GM23248 (cell line): ENCODE measurements at regions not wholly inside any gene's neighbourhood (a gene's known extent, or its start where the extent isn't known, plus 50 kb on each side); places are given as distances from the start of the nearest gene placed in this dataset.

ENCODE experiments used
- EZH2 ChIP-seq: fragments of 200-600 bp; sonication (generic); IDR thresholded peaks from 2 replicates; pipeline ENCODE4 v1.6.1; 2018; ENCODE audit warnings: antibody characterized with exemption, mild to moderate bottlenecking; ENCODE audit not compliant: insufficient read depth, poor library complexity, severe bottlenecking
- EZH2phosphoT487 ChIP-seq: fragments of 200-600 bp; sonication (generic); IDR thresholded peaks from 2 replicates; pipeline ENCODE4 v1.6.1; 2018; ENCODE audit warnings: antibody characterized with exemption, moderate library complexity, mild to moderate bottlenecking, low read depth; ENCODE audit not compliant: insufficient read depth

- no peak for TF ChIP-seq EZH2
- TF ChIP-seq EZH2phosphoT487, result no peak
These were observed 401.6 kb upstream of the ZNF608 start for GRCh38 chr5:125148076-125148475.
